ENCODE measurements at regions not wholly inside any gene's neighbourhood (a gene's known extent, or its start where the extent isn't known, plus 50 kb on each side); places are given as distances from the start of the nearest gene placed in this dataset.

DNA sequence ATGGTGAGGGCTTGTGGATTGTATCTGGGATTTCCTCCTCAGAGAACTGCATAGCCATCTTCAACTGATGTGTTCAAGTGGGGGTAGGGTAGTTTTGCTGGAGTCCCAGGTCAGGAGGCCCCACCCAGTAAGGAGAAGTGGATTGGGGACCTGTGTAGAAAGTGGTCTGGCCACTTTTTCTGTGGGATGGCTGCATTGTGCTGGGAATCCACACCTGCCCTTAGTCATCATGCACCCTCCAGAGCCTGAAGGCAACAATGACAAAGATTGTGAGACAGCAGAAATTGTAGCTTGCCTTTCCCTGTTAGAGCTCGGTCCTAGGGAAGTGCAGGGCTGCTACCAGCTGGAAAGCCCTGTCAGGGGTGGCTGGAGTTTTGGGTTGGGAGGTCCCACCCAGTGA lies 255.4 kb downstream of the NDFIP2 start:
- Mint-ChIP-seq H3K27ac (no peak overlapping the region), H3K27me3 (ENCODE audit: insufficient read depth) (peaks cover 8% of the 10 kb centered on the region; the same call in 1 of the 2 replicates), H3K9me3 (no peaks in the 10 kb centered on the region), H3K4me3 (no peak overlapping the region), H3K4me1 (ENCODE audit: low read depth) (peaks cover 24% of the 10 kb centered on the region), H3K36me3 (ENCODE audit: low read depth) (peaks cover 4% of the 10 kb centered on the region; the same call in 1 of the 2 replicates)
- TF ChIP-seq, protein P1, sequence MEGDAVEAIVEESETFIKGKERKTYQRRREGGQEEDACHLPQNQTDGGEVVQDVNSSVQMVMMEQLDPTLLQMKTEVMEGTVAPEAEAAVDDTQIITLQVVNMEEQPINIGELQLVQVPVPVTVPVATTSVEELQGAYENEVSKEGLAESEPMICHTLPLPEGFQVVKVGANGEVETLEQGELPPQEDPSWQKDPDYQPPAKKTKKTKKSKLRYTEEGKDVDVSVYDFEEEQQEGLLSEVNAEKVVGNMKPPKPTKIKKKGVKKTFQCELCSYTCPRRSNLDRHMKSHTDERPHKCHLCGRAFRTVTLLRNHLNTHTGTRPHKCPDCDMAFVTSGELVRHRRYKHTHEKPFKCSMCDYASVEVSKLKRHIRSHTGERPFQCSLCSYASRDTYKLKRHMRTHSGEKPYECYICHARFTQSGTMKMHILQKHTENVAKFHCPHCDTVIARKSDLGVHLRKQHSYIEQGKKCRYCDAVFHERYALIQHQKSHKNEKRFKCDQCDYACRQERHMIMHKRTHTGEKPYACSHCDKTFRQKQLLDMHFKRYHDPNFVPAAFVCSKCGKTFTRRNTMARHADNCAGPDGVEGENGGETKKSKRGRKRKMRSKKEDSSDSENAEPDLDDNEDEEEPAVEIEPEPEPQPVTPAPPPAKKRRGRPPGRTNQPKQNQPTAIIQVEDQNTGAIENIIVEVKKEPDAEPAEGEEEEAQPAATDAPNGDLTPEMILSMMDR (IDR thresholded peaks at IDR 0.05): no peak
- DNase-seq: no peak

DNA sequence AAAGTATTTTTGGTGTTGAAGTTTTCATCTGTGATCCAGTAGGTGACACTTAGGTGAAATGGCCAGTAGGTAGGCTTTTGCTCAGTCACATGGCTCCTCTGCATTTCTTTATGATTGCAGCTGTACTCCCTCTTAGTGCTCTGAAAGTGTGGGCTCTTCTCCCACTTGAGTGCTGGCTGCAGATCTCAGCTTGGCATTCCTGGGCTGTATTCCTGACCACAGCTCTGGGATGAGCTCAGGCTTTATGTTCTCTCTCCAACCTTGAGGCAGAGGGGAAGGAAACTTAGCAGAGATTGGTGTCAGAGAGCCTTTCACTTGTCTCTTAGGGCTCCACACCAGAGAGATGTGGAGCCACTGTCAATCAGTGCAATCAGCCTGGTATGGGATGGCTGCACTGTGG lies 254.3 kb downstream of the NDFIP2 start:
- Mint-ChIP-seq H3K27ac (no peak overlapping the region), H3K4me1 (ENCODE audit: low read depth) (peaks cover 15% of the 10 kb centered on the region), H3K27me3 (ENCODE audit: insufficient read depth) (peaks cover 8% of the 10 kb centered on the region; the same call in 1 of the 2 replicates), H3K9me3 (no peaks in the 10 kb centered on the region), H3K36me3 (ENCODE audit: low read depth) (peaks cover 4% of the 10 kb centered on the region; the same call in 1 of the 2 replicates), H3K4me3 (no peak overlapping the region)
- TF ChIP-seq, protein P1 (IDR thresholded peaks at IDR 0.05): no peak
- DNase-seq: no peak

DNA sequence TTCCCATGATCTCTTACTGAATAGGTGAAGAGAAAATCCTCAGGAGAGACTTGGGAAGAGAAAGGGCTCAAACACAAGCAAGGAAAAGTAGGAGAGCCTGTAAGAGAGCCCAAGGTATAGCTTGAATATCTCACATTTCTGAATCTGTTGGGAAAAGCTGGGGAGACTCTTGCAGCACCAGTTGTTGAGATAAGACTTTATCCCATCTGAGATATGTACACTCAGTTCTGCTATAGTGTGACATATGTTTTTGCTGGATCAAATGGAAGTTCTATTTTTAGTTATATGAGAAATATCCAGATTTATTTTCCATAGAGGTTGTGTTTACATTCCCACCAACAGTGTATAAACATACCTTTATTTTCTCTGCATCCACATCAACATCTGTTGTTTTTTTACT lies 246.1 kb downstream of the NDFIP2 start:
- H3K9me3 Mint-ChIP-seq: no peaks in the 10 kb centered on the region
- no peak overlapping the region for H3K4me3 Mint-ChIP-seq
- TF ChIP-seq, protein P1 (IDR thresholded peaks at IDR 0.05): no peak
- H3K27me3 Mint-ChIP-seq (ENCODE audit: insufficient read depth): peaks cover 3% of the 10 kb centered on the region; the same call in 1 of the 2 replicates
- peaks cover 2% of the 10 kb centered on the region; the same call in 1 of the 2 replicates for H3K36me3 Mint-ChIP-seq (ENCODE audit: low read depth)
- no peak for DNase-seq
- no peaks in the 10 kb centered on the region for H3K4me1 Mint-ChIP-seq (ENCODE audit: low read depth)
- H3K27ac Mint-ChIP-seq: no peak overlapping the region

DNA sequence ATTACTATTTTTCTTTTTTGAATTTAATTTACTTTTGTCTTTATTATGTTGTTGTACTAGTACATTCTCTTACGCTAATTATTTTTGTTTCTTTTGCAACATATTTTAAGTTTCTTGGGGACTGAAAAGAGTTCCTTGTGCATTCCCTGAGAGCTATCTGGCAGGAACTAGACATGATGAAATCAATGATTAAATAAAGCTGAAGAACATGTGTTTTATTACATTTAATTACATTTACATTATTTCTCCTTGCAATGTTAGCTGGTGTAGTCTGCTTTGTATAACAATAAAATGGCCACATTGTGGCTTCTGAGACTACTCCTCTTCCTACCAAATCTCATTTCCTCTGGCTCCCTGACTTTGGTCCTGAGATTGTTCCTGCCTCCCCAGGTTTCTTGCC lies 244.9 kb downstream of the NDFIP2 start:
- DNase-seq: no peak

DNA sequence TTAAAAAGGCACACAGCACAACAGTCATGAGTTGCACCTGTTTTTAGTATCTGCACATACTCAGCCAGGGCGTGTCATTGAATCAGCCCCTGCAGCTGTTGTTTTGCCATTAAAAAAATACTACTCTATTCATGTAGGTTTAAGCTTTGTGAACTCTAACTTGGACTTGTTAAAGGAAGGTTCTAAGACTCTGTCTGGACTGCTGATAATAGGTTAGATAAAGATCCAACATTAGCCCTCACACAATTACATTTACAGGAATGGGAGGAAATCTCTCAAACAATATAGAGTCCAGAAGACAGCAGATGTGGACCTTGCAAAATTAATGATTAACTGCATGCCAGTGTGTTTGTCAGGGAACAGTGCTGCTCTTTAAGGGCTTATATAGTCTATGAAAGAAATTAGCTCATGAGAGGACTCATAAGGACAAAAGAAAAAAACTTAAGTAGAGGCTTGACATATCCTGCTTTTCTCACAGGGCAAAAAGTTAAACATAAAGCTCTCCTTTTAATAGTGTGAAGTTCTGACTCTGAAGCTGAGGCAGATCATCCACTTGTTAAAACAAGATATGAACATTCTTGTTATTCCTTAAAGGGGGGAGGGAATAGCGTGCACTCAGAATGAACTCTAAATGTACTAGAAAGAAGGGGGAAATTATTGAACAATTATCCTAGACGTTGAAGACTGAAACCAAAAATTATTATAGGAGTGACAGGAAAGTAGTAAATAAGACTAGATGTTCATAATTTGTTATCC lies 243.6 kb downstream of the NDFIP2 start:
- Mint-ChIP-seq H3K4me3 (no peak overlapping the region), H3K36me3 (ENCODE audit: low read depth) (no peaks in the 10 kb centered on the region), H3K27ac (no peak overlapping the region), H3K9me3 (no peaks in the 10 kb centered on the region), H3K4me1 (ENCODE audit: low read depth) (no peaks in the 10 kb centered on the region), H3K27me3 (ENCODE audit: insufficient read depth) (0 out of 2 replicates have a peak, but pooled peaks cover 2% of the 10 kb centered on the region)
- TF ChIP-seq, protein P1 (IDR thresholded peaks at IDR 0.05): no peak
- DNase-seq: no peak

More for the DNA sequence above, 244.9 kb downstream of the NDFIP2 start:
- Mint-ChIP-seq H3K4me1 (ENCODE audit: low read depth) (no peaks in the 10 kb centered on the region), H3K4me3 (no peak overlapping the region), H3K36me3 (ENCODE audit: low read depth) (no peaks in the 10 kb centered on the region), H3K27ac (no peak overlapping the region), H3K27me3 (ENCODE audit: insufficient read depth) (0 out of 2 replicates have a peak, but pooled peaks cover 2% of the 10 kb centered on the region), H3K9me3 (no peaks in the 10 kb centered on the region)
- TF ChIP-seq, protein P1 (IDR thresholded peaks at IDR 0.05): no peak

All from HFFc6 (cell line).